Smooth muscle cell (in vitro differentiated cells): ENCODE measurements at regions not wholly inside any gene's neighbourhood (a gene's known extent, or its start where the extent isn't known, plus 50 kb on each side); places are given as distances from the start of the nearest gene placed in this dataset.
A peak's percentile ranks its signal among the peaks of the same experiment; 100 is the strongest.

Experiments used
- DNase-seq: peaks from one replicate; lab custom pipeline; 2025; ENCODE audit not compliant: unreplicated experiment; lab: John Stamatoyannopoulos, UW
- H2AFZ ChIP-seq: fragments of 200-600 bp; sonication (generic); 2 replicates; pipeline ENCODE4 v1.6.0; 2016; ENCODE audit warnings: antibody characterized with exemption, low read depth, mild to moderate bottlenecking
- H3F3A ChIP-seq: fragments of 200-600 bp; sonication (generic); 2 replicates; pipeline ENCODE4 v1.6.0; 2017; ENCODE audit warnings: antibody characterized with exemption, low read depth
- H3K27ac ChIP-seq: fragments of 200-600 bp; sonication (generic); 2 replicates; pipeline ENCODE4 v1.5.1; 2016; ENCODE audit warnings: low read depth, mild to moderate bottlenecking
- H3K27me3 ChIP-seq: fragments of 200-600 bp; sonication (generic); 2 replicates; pipeline ENCODE4 v1.6.1; 2016; ENCODE audit warnings: low read depth, mild to moderate bottlenecking
- H3K36me3 ChIP-seq: fragments of 200-600 bp; sonication (generic); 2 replicates; pipeline ENCODE4 v1.5.1; 2016; ENCODE audit warnings: low read depth
- H3K4me1 ChIP-seq: fragments of 200-600 bp; sonication (generic); 2 replicates; pipeline ENCODE4 v1.5.1; 2016; ENCODE audit warnings: low read depth
- H3K4me2 ChIP-seq: fragments of 200-600 bp; sonication (generic); 2 replicates; pipeline ENCODE4 v1.6.0; 2016; ENCODE audit warnings: mild to moderate bottlenecking
- H3K4me3 ChIP-seq: fragments of 200-600 bp; sonication (generic); 2 replicates; pipeline ENCODE4 v1.5.1; 2016; ENCODE audit warnings: mild to moderate bottlenecking
- H3K79me2 ChIP-seq: fragments of 200-600 bp; sonication (generic); 2 replicates; pipeline ENCODE4 v1.6.0; 2016; ENCODE audit warnings: low read depth, mild to moderate bottlenecking
- H3K9ac ChIP-seq: fragments of 200-600 bp; sonication (generic); 2 replicates; pipeline ENCODE4 v1.6.0; 2016; ENCODE audit warnings: low read depth
- H3K9me3 ChIP-seq: fragments of 200-600 bp; sonication (generic); replicated peaks from 2 replicates; pipeline ENCODE4 v1.5.1; 2016; ENCODE audit warnings: low read depth
- H4K20me1 ChIP-seq: fragments of 200-600 bp; sonication (generic); 2 replicates; pipeline ENCODE4 v1.6.0; 2016; ENCODE audit warnings: low read depth
- CTCF ChIP-seq: fragments of 200-600 bp; sonication (generic); IDR thresholded peaks from 2 replicates; pipeline ENCODE4 v1.5.1; 2017; ENCODE audit warnings: borderline replicate concordance, mild to moderate bottlenecking, antibody characterized with exemption; ENCODE audit not compliant: insufficient read depth, poor library complexity, severe bottlenecking
- WGBS: methylation state at CpG from one replicate; pipeline ENCODE4 v1.1.7; 2016; ENCODE audit warnings: low lambda C conversion rate; 5-methylcytosine and 5-hydroxymethylcytosine counted together

GRCh38 chr9:28045051-28045450 lies 471.8 kb upstream of the C9orf72 start:
- H3K9me3 ChIP-seq = no peaks in the 10 kb centered on the region
- no peak for DNase-seq
- no peaks in the 10 kb centered on the region for H3K4me1 ChIP-seq
- no peaks in the 10 kb centered on the region for H3F3A ChIP-seq
- H2AFZ ChIP-seq = no peak overlapping the region
- no peaks in the 10 kb centered on the region for H3K36me3 ChIP-seq
- no peaks in the 10 kb centered on the region for H3K27me3 ChIP-seq
- no peak overlapping the region for H3K9ac ChIP-seq
- H3K4me2 ChIP-seq = peak overlapping the region; percentile 13
- no peak for TF ChIP-seq CTCF
- H3K79me2 ChIP-seq = no peaks in the 10 kb centered on the region
- 56% methylated on average over 3 of the region's 3 CpGs for WGBS
- H4K20me1 ChIP-seq = no peaks in the 10 kb centered on the region
- no peak overlapping the region for H3K4me3 ChIP-seq
- H3K27ac ChIP-seq = no peak overlapping the region

GRCh38 chr9:28050046-28050445 lies 476.8 kb upstream of the C9orf72 start:
- H3K36me3 ChIP-seq = no peaks in the 10 kb centered on the region
- no peak overlapping the region for H3K9ac ChIP-seq
- no peak for TF ChIP-seq CTCF
- H3K4me3 ChIP-seq = no peak overlapping the region
- H3K27me3 ChIP-seq = no peaks in the 10 kb centered on the region
- H3K79me2 ChIP-seq = no peaks in the 10 kb centered on the region
- H2AFZ ChIP-seq = no peak overlapping the region
- no peaks in the 10 kb centered on the region for H3K9me3 ChIP-seq
- H3K4me1 ChIP-seq = no peaks in the 10 kb centered on the region
- no peak overlapping the region for H3K4me2 ChIP-seq
- no peaks in the 10 kb centered on the region for H4K20me1 ChIP-seq
- no peak overlapping the region for H3K27ac ChIP-seq
- DNase-seq = no peak
- H3F3A ChIP-seq = no peaks in the 10 kb centered on the region

- H3K27ac ChIP-seq = no peak overlapping the region
- H3K79me2 ChIP-seq = no peaks in the 10 kb centered on the region
- 87% methylated on average over 2 of the region's 2 CpGs for WGBS
- no peaks in the 10 kb centered on the region for H3K27me3 ChIP-seq
- no peak overlapping the region for H3K4me3 ChIP-seq
- no peaks in the 10 kb centered on the region for H3K36me3 ChIP-seq
- H2AFZ ChIP-seq = no peak overlapping the region
- no peaks in the 10 kb centered on the region for H3K4me1 ChIP-seq
- no peaks in the 10 kb centered on the region for H4K20me1 ChIP-seq
- no peak for TF ChIP-seq CTCF
- H3K9ac ChIP-seq = no peak overlapping the region
- H3F3A ChIP-seq = no peaks in the 10 kb centered on the region
- DNase-seq = no peak
- H3K9me3 ChIP-seq = no peaks in the 10 kb centered on the region
- peak overlapping the region; percentile 9 for H3K4me2 ChIP-seq
These were observed 477.7 kb upstream of the C9orf72 start for GRCh38 chr9:28050941-28051340.

- no peak for DNase-seq
- no peaks in the 10 kb centered on the region for H3K9me3 ChIP-seq
- peak overlapping the region; percentile 9 for H3K4me2 ChIP-seq
- H3K9ac ChIP-seq = no peak overlapping the region
- no peaks in the 10 kb centered on the region for H3K27me3 ChIP-seq
- no peaks in the 10 kb centered on the region for H3K79me2 ChIP-seq
- H3K4me1 ChIP-seq = no peaks in the 10 kb centered on the region
- no peaks in the 10 kb centered on the region for H3K36me3 ChIP-seq
- 69% methylated on average over 5 of the region's 5 CpGs for WGBS
- no peaks in the 10 kb centered on the region for H4K20me1 ChIP-seq
- H3F3A ChIP-seq = no peaks in the 10 kb centered on the region
- TF ChIP-seq CTCF = no peak
- no peak overlapping the region for H2AFZ ChIP-seq
- no peak overlapping the region for H3K27ac ChIP-seq
- H3K4me3 ChIP-seq = no peak overlapping the region
These were observed 478.6 kb upstream of the C9orf72 start for GRCh38 chr9:28051559-28052503.
